ENCODE measurements at regions not wholly inside any gene's neighbourhood (a gene's known extent, or its start where the extent isn't known, plus 50 kb on each side); places are given as distances from the start of the nearest gene placed in this dataset.
"Not testable (repeated sequence)": the region's sequence is repeated elsewhere in the genome, so short reads cannot be mapped to it uniquely, and the experiment has no call there.

GRCh38 chr21:5251162-5251561, 5270.2 kb upstream of the TPTE start:
- TF ChIP-seq POLR2AphosphoS5 (IDR thresholded peaks at IDR 0.05; ENCODE audit: low read length); FOS (IDR thresholded peaks at IDR 0.05; ENCODE audit: borderline replicate concordance, extremely low read depth, insufficient read length); CTCF (IDR thresholded peaks at IDR 0.05 in 2 of 3, conservative IDR thresholded peaks at IDR 0.05 in 1 of 3; ENCODE audit: control insufficient read depth in 2 of 3, extremely low read depth in 1 of 3, insufficient read depth in 1 of 3, low read depth in 3 of 3, low read length in 3 of 3); CHD1 (IDR thresholded peaks at IDR 0.05; ENCODE audit: low read depth, low read length); NFIC (IDR thresholded peaks at IDR 0.05; ENCODE audit: low read depth, low read length); HDAC2 (IDR thresholded peaks at IDR 0.05); USF2 (IDR thresholded peaks at IDR 0.05; ENCODE audit: borderline replicate concordance, low read depth, low read length); EZH2 (IDR thresholded peaks at IDR 0.05; ENCODE audit: borderline replicate concordance, control insufficient read depth, low read depth, low read length); GABPA (IDR thresholded peaks at IDR 0.05; ENCODE audit: low read depth); USF1 (IDR thresholded peaks at IDR 0.05; ENCODE audit: borderline replicate concordance, extremely low read length, insufficient read depth, low read depth, low read length): not testable (repeated sequence)
- 0 out of 2 replicates have a peak, but pooled peaks have one; percentile 2 for TF ChIP-seq FOXK2 (IDR thresholded peaks at IDR 0.05)
